Endothelial cell of umbilical vein (primary cell): ENCODE measurements at regions not wholly inside any gene's neighbourhood (a gene's known extent, or its start where the extent isn't known, plus 50 kb on each side); places are given as distances from the start of the nearest gene placed in this dataset.

Experiments used
- GATA2 ChIP-seq: IDR thresholded peaks from 2 replicates; pipeline ENCODE4 v1.7.0; 2011; ENCODE audit warnings: low read depth, mild to moderate bottlenecking, moderate library complexity, mixed read lengths, low read length; ENCODE audit not compliant: insufficient read length, insufficient read depth
- JUN ChIP-seq: IDR thresholded peaks from 2 replicates; pipeline ENCODE4 v1.6.1; 2011; ENCODE audit warnings: borderline replicate concordance, low read depth; ENCODE audit not compliant: insufficient read length, insufficient read depth
- POLR2A ChIP-seq: IDR thresholded peaks from 2 replicates; pipeline ENCODE4 v1.6.1; 2012; ENCODE audit warnings: low read depth, mild to moderate bottlenecking, control low read depth, low read length
- TF ChIP-seq, protein P1 (sequence below): IDR thresholded peaks from 2 replicates; pipeline ENCODE4 v1.6.1; 2011; ENCODE audit not compliant: insufficient read depth, insufficient read length
- TF ChIP-seq, protein P2 (sequence below), 2 donors: IDR thresholded peaks; 1 replicate in 1 of 2; 2 replicates in 1 of 2; pipeline ENCODE4 v1.5.1; 2011; ENCODE audit warnings: low read length in 2 of 2, mild to moderate bottlenecking in 2 of 2, moderate library complexity in 2 of 2, control low read depth in 1 of 2, inconsistent platforms in 1 of 2, low read depth in 1 of 2; ENCODE audit not compliant: insufficient read depth in 1 of 2; ENCODE audit errors: extremely low read depth in 1 of 2

DNA sequence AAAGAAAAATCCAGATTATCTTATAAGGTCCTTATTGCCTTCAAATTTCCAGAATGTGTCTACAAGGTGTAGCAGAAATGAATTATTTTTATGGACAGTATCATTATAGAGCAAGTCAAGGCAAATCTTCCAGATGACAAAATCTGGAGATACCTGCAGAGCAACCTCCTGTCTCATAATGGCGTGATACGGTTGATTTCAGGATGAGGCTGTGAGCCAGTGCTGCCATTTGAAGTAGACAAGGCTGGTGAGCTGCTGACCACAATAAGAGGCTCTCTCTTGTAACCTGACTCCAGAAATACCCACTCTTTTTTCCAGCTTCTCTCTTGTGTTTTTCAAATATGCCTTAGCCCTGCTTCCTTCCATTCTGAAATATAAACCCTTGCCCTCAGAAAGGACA lies 108.2 kb downstream of the HTR1A start:
- TF ChIP-seq GATA2 (no peak), POLR2A (no peak), JUN (no peak)
- TF ChIP-seq, protein P1, sequence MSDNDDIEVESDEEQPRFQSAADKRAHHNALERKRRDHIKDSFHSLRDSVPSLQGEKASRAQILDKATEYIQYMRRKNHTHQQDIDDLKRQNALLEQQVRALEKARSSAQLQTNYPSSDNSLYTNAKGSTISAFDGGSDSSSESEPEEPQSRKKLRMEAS, result no peak
- TF ChIP-seq, protein P2, sequence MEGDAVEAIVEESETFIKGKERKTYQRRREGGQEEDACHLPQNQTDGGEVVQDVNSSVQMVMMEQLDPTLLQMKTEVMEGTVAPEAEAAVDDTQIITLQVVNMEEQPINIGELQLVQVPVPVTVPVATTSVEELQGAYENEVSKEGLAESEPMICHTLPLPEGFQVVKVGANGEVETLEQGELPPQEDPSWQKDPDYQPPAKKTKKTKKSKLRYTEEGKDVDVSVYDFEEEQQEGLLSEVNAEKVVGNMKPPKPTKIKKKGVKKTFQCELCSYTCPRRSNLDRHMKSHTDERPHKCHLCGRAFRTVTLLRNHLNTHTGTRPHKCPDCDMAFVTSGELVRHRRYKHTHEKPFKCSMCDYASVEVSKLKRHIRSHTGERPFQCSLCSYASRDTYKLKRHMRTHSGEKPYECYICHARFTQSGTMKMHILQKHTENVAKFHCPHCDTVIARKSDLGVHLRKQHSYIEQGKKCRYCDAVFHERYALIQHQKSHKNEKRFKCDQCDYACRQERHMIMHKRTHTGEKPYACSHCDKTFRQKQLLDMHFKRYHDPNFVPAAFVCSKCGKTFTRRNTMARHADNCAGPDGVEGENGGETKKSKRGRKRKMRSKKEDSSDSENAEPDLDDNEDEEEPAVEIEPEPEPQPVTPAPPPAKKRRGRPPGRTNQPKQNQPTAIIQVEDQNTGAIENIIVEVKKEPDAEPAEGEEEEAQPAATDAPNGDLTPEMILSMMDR (IDR thresholded peaks at IDR 0.05; ENCODE audit: extremely low read depth in 1 of 2, insufficient read depth in 1 of 2, low read depth in 1 of 2, low read length in 2 of 2), result no peak
